ENCODE measurements at regions not wholly inside any gene's neighbourhood (a gene's known extent, or its start where the extent isn't known, plus 50 kb on each side); places are given as distances from the start of the nearest gene placed in this dataset.

- TF ChIP-seq MEIS1 (CRISPR knock-in tag; IDR thresholded peaks at IDR 0.05; ENCODE audit: borderline replicate concordance) (no peak), ZNF132 (tag by site-specific recombination; IDR thresholded peaks at IDR 0.05; ENCODE audit: borderline replicate concordance) (no peak), CTCF (tag by site-specific recombination; IDR thresholded peaks at IDR 0.05) (no peak), PATZ1 (tag by site-specific recombination; IDR thresholded peaks at IDR 0.05) (no peak), RBAK (tag by site-specific recombination; IDR thresholded peaks at IDR 0.05) (no peak), ZNF2 (tag by site-specific recombination; IDR thresholded peaks at IDR 0.05) (no peak)
These were observed 322.0 kb upstream of the SOX11 start for GRCh38 chr2:5370158-5370557.
